PC-9 (cell line): ENCODE measurements at regions not wholly inside any gene's neighbourhood (a gene's known extent, or its start where the extent isn't known, plus 50 kb on each side); places are given as distances from the start of the nearest gene placed in this dataset.

Experiments used
- EZH2 ChIP-seq: fragments of 200-600 bp; sonication (generic); IDR thresholded peaks from 2 replicates; pipeline ENCODE4 v1.8.0; 2017; ENCODE audit warnings: antibody characterized with exemption, low read depth
- TF ChIP-seq, protein P1 (sequence below): fragments of 200-600 bp; sonication (generic); conservative IDR thresholded peaks from 2 replicates; pipeline ENCODE4 v1.6.1; 2017; ENCODE audit warnings: mixed run types, antibody characterized with exemption, mild to moderate bottlenecking, moderate library complexity

- TF ChIP-seq, protein P1, sequence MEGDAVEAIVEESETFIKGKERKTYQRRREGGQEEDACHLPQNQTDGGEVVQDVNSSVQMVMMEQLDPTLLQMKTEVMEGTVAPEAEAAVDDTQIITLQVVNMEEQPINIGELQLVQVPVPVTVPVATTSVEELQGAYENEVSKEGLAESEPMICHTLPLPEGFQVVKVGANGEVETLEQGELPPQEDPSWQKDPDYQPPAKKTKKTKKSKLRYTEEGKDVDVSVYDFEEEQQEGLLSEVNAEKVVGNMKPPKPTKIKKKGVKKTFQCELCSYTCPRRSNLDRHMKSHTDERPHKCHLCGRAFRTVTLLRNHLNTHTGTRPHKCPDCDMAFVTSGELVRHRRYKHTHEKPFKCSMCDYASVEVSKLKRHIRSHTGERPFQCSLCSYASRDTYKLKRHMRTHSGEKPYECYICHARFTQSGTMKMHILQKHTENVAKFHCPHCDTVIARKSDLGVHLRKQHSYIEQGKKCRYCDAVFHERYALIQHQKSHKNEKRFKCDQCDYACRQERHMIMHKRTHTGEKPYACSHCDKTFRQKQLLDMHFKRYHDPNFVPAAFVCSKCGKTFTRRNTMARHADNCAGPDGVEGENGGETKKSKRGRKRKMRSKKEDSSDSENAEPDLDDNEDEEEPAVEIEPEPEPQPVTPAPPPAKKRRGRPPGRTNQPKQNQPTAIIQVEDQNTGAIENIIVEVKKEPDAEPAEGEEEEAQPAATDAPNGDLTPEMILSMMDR = no peak
- no peak for TF ChIP-seq EZH2
These were observed 117.2 kb upstream of the PITX1 start for GRCh38 chr5:135151256-135151655.
